ENCODE measurements at regions not wholly inside any gene's neighbourhood (a gene's known extent, or its start where the extent isn't known, plus 50 kb on each side); places are given as distances from the start of the nearest gene placed in this dataset.

GRCh38 chr21:39064325-39065012, 118.8 kb downstream of the PSMG1 start:
- Histone ChIP-seq H3K4me1 (peaks cover 0 to 9% of the 10 kb centered on the region in 2 donors), H3K4me3 (replicated peaks in 1 of 3) (no peak overlapping the region), H3K27ac (no peak overlapping the region), H3K9me3 (no peaks in the 10 kb centered on the region), H3K36me3 (no peaks in the 10 kb centered on the region), H3K27me3 (no peaks in the 10 kb centered on the region)
- intact Hi-C loops (cut with DNase I): no loop called here
- TF ChIP-seq POLR2A (IDR thresholded peaks at IDR 0.05): no peak
- TF ChIP-seq CTCF (IDR thresholded peaks at IDR 0.05): no peak
- WGBS, 2 donors: 96 to 97% methylated on average over 5 of the region's 5 CpGs
- no peak for DNase-seq

- TF ChIP-seq CTCF (IDR thresholded peaks at IDR 0.05): no peak
- no peak for TF ChIP-seq POLR2A (IDR thresholded peaks at IDR 0.05)
- H3K27ac ChIP-seq: no peak overlapping the region
These were observed 119.7 kb downstream of the PSMG1 start for GRCh38 chr21:39063517-39063916.

DNA sequence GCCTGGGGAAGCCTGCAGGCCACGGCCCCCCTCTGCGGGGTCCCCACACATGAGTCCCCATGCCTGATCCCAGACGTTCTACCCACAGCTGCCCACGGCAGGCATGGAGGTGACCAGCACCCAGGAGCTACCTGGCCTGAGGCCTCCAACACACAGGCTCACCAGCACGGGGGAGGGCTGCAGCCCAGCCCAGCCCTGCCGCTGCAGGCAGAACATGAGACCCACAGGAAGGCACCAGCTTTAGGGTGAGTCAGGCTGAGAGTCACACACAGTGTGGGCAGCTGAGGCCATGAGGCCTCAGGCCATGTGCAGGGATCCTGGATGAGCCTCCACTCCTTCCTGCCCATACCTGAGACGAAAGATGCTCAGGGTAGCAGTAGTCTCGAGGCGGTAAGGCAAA, 121.1 kb downstream of the PSMG1 start:
- TF ChIP-seq POLR2A (IDR thresholded peaks at IDR 0.05) (no peak), CTCF (IDR thresholded peaks at IDR 0.05) (no peak)
- no peaks in the 10 kb centered on the region for H3K36me3 ChIP-seq
- no peaks in the 10 kb centered on the region for H3K27me3 ChIP-seq
- no peak for DNase-seq
- no peaks in the 10 kb centered on the region for H3K9me3 ChIP-seq
- peaks cover under 1 to 14% of the 10 kb centered on the region in 2 donors for H3K4me1 ChIP-seq
- no peak overlapping the region for H3K27ac ChIP-seq
- intact Hi-C loops (cut with DNase I): no loop called here
- H3K4me3 ChIP-seq (replicated peaks in 1 of 3): no peak overlapping the region
- WGBS, 2 donors: 91 to 96% methylated on average over 3 to 7 of the region's 9 CpGs

More at GRCh38 chr21:39063517-39063916, 119.7 kb downstream of the PSMG1 start:
- Histone ChIP-seq H3K9me3 (no peaks in the 10 kb centered on the region), H3K27me3 (no peaks in the 10 kb centered on the region), H3K4me3 (replicated peaks in 1 of 3) (no peak overlapping the region), H3K4me1 (peaks cover 0 to 9% of the 10 kb centered on the region in 2 donors), H3K36me3 (no peaks in the 10 kb centered on the region)
- no peak for DNase-seq
- intact Hi-C loops (cut with DNase I): no loop called here

DNA sequence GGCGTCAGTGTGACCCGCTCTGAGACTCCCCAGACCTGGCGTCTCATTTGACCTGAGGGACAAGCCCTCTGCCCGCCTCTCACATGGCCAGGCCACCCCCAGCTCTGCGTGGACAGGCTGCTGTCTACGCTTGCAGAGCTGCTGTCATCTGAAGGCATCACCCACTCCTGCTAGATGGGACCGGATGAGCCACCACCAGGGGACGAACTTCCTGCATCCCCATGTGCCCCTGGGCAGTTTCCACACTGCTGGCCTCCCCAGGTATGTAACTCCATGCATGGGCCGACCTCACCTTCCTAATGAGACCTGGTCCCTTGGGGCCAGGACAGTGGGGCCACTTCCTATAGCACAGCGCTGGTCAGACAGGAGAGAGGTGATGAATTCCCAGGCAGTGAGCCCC, 121.5 kb downstream of the PSMG1 start:
- intact Hi-C loops (cut with DNase I): no loop called here
- Histone ChIP-seq H3K9me3 (no peaks in the 10 kb centered on the region), H3K4me1 (peaks cover 5 to 15% of the 10 kb centered on the region in 2 donors), H3K27me3 (no peaks in the 10 kb centered on the region), H3K27ac (no peak overlapping the region), H3K4me3 (replicated peaks in 1 of 3) (no peak overlapping the region), H3K36me3 (no peaks in the 10 kb centered on the region)
- 95 to 98% methylated on average over 9 to 10 of the region's 10 CpGs for WGBS, 2 donors
- no peak for TF ChIP-seq CTCF (IDR thresholded peaks at IDR 0.05)
- DNase-seq: no peak

GRCh38 chr21:39060485-39061083, 122.7 kb downstream of the PSMG1 start:
- Histone ChIP-seq H3K27ac (no peak overlapping the region), H3K4me3 (replicated peaks in 1 of 3) (no peak overlapping the region), H3K36me3 (no peaks in the 10 kb centered on the region), H3K9me3 (no peaks in the 10 kb centered on the region), H3K4me1 (peaks cover 7 to 12% of the 10 kb centered on the region in 2 donors), H3K27me3 (no peaks in the 10 kb centered on the region)
- DNase-seq: no peak
- 88 to 93% methylated on average over 7 to 8 of the region's 9 CpGs for WGBS, 2 donors
- TF ChIP-seq POLR2A (IDR thresholded peaks at IDR 0.05) (no peak), CTCF (IDR thresholded peaks at IDR 0.05) (no peak)
- intact Hi-C loops (cut with DNase I): no loop called here
